GM19351 (cell line): ENCODE measurements at regions not wholly inside any gene's neighbourhood (a gene's known extent, or its start where the extent isn't known, plus 50 kb on each side); places are given as distances from the start of the nearest gene placed in this dataset.
"Not testable (repeated sequence)": the region's sequence is repeated elsewhere in the genome, so short reads cannot be mapped to it uniquely, and the experiment has no call there.

Experiments
- ATAC-seq: cut with Tn5 transposase; IDR thresholded peaks from one replicate; pipeline ENCODE4 v1.9.1; 2021; ENCODE audit warnings: mild to moderate bottlenecking, moderate library complexity; ENCODE audit not compliant: unreplicated experiment

- no peak for ATAC-seq
Observed at GRCh38 chr5:136563489-136563888, 198.1 kb upstream of the TRPC7 start.

GRCh38 chr5:136560126-136560525, 194.8 kb upstream of the TRPC7 start:
- no peak for ATAC-seq

- no peak for ATAC-seq
Observed at GRCh38 chr5:136559651-136560050, 194.3 kb upstream of the TRPC7 start.

- ATAC-seq: not testable (repeated sequence)
Observed at GRCh38 chr5:136547096-136547495, 181.8 kb upstream of the TRPC7 start.

GRCh38 chr5:136546441-136546840, 181.1 kb upstream of the TRPC7 start:
- ATAC-seq: not testable (repeated sequence)

GRCh38 chr5:136545031-136545430, 179.7 kb upstream of the TRPC7 start:
- ATAC-seq: not testable (repeated sequence)

GRCh38 chr5:136538534-136538933, 173.2 kb upstream of the TRPC7 start:
- no peak for ATAC-seq

GRCh38 chr5:136529081-136529480, 163.7 kb upstream of the TRPC7 start:
- no peak for ATAC-seq

- ATAC-seq: no peak
Observed at GRCh38 chr5:136528481-136529030, 163.2 kb upstream of the TRPC7 start.

GRCh38 chr5:136527311-136527710, 162.0 kb upstream of the TRPC7 start:
- ATAC-seq: no peak

- no peak for ATAC-seq
Observed at GRCh38 chr5:136526791-136527190, 161.4 kb upstream of the TRPC7 start.

GRCh38 chr5:136526021-136526420, 160.7 kb upstream of the TRPC7 start:
- no peak for ATAC-seq

- ATAC-seq: no peak
Observed at GRCh38 chr5:136525597-136525996, 160.3 kb upstream of the TRPC7 start.

- no peak for ATAC-seq
Observed at GRCh38 chr5:136522217-136522956, 157.0 kb upstream of the TRPC7 start.

GRCh38 chr5:136521696-136522095, 156.4 kb upstream of the TRPC7 start:
- no peak for ATAC-seq

- no peak for ATAC-seq
Observed at GRCh38 chr5:136518814-136519213, 153.5 kb upstream of the TRPC7 start.

GRCh38 chr5:136518174-136518573, 152.8 kb upstream of the TRPC7 start:
- ATAC-seq: no peak

- no peak for ATAC-seq
Observed at GRCh38 chr5:136517755-136518154, 152.4 kb upstream of the TRPC7 start.

- no peak for ATAC-seq
Observed at GRCh38 chr5:136516637-136517036, 151.3 kb upstream of the TRPC7 start.

GRCh38 chr5:136513430-136513829, 148.1 kb upstream of the TRPC7 start:
- no peak for ATAC-seq

- ATAC-seq: no peak
Observed at GRCh38 chr5:136511046-136511445, 145.7 kb upstream of the TRPC7 start.

- ATAC-seq: no peak
Observed at GRCh38 chr5:136510481-136510880, 145.1 kb upstream of the TRPC7 start.

- no peak for ATAC-seq
Observed at GRCh38 chr5:136506131-136506530, 140.8 kb upstream of the TRPC7 start.
